H1 (cell line): ENCODE measurements at regions not wholly inside any gene's neighbourhood (a gene's known extent, or its start where the extent isn't known, plus 50 kb on each side); places are given as distances from the start of the nearest gene placed in this dataset.

Experiments
- CTCF ChIP-seq, 3 experiments: IDR thresholded peaks; 1 replicate in 2 of 3; 2 replicates in 1 of 3; pipeline versions ENCODE4 v1.5.1 to v1.6.1; 2011; ENCODE audit warnings: low read length in 3 of 3, mild to moderate bottlenecking in 3 of 3, inconsistent platforms in 2 of 3, low read depth in 1 of 3, moderate library complexity in 1 of 3; ENCODE audit not compliant: insufficient read depth in 1 of 3; ENCODE audit errors: control extremely low read depth in 1 of 3
- EZH2 ChIP-seq: fragments of 200-600 bp; sonication (generic); IDR thresholded peaks from 2 replicates; pipeline ENCODE4 v1.7.1; 2012; ENCODE audit warnings: low read depth, mild to moderate bottlenecking, moderate library complexity, low read length, inconsistent platforms; ENCODE audit not compliant: severe bottlenecking
- JUND ChIP-seq: IDR thresholded peaks from 2 replicates; pipeline ENCODE4 v1.6.1; 2011; ENCODE audit warnings: mild to moderate bottlenecking, improper control_type of control experiment, low read length
- KDM5A ChIP-seq: fragments of 200-600 bp; IDR thresholded peaks from 2 replicates; pipeline ENCODE4 v1.7.1; 2012; ENCODE audit warnings: mild to moderate bottlenecking, low read length, inconsistent platforms, mixed read lengths
- USF2 ChIP-seq: IDR thresholded peaks from 2 replicates; pipeline ENCODE4 v1.6.1; 2011; ENCODE audit warnings: low read length, improper control_type of control experiment

- TF ChIP-seq USF2 (no peak), JUND (no peak), EZH2 (no peak), CTCF (IDR thresholded peaks at IDR 0.05; ENCODE audit: control extremely low read depth in 1 of 3, insufficient read depth in 1 of 3, low read depth in 1 of 3, low read length in 3 of 3) (no peak), KDM5A (no peak)
Observed at GRCh38 chr6:71387179-71387578, 98.6 kb downstream of the OGFRL1 start.
